ENCODE measurements at regions not wholly inside any gene's neighbourhood (a gene's known extent, or its start where the extent isn't known, plus 50 kb on each side); places are given as distances from the start of the nearest gene placed in this dataset.

DNA sequence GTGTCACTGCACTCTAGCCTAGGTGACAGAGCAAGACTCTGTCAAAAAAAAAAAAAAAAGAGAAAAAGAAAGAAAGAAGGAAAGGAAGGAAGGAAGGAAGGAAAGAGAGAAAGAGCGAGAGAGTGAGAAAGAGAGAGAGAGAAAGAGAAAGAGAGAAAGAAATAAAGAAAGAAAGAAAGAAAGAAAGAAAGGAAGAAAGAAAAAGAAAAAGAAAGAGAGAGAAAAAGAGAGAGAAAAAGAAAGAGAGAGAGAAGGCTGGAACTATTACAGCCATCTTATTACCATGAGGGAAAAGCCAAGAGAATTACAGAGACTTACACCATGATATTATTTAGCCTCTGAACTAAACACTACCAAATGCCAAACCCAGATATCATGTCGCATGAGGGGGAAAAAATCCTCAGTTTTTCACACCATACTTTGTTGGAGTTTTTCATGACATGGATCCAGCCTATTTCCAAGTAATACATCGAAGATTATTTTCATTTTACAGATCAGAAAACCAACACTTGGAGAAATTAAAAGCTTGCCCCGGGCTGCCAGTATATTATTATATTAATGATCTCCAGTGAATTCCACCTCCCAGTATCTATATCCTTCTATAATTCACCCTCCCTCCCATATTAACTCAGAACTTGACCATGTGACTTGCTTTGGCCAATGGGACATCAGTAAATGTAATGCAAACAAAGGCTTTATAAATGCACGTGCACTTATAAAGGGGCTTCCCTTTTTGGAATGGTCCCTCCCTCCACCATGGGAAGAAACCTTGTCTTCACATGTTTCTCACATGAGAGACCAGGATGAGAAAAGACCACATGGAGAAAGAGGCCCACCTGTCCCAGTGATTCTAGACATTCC lies 148.6 kb downstream of the MIS18A start:
- TF ChIP-seq, protein P1, sequence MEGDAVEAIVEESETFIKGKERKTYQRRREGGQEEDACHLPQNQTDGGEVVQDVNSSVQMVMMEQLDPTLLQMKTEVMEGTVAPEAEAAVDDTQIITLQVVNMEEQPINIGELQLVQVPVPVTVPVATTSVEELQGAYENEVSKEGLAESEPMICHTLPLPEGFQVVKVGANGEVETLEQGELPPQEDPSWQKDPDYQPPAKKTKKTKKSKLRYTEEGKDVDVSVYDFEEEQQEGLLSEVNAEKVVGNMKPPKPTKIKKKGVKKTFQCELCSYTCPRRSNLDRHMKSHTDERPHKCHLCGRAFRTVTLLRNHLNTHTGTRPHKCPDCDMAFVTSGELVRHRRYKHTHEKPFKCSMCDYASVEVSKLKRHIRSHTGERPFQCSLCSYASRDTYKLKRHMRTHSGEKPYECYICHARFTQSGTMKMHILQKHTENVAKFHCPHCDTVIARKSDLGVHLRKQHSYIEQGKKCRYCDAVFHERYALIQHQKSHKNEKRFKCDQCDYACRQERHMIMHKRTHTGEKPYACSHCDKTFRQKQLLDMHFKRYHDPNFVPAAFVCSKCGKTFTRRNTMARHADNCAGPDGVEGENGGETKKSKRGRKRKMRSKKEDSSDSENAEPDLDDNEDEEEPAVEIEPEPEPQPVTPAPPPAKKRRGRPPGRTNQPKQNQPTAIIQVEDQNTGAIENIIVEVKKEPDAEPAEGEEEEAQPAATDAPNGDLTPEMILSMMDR (IDR thresholded peaks at IDR 0.05) = no peak
- TF ChIP-seq POLR2A (IDR thresholded peaks at IDR 0.05) = no peak

All from lower leg skin (tissue), 3 donors.